ENCODE measurements at regions not wholly inside any gene's neighbourhood (a gene's known extent, or its start where the extent isn't known, plus 50 kb on each side); places are given as distances from the start of the nearest gene placed in this dataset.

- TF ChIP-seq CTCF (IDR thresholded peaks at IDR 0.05; ENCODE audit: low read length) (no peak), EZH2phosphoT487 (IDR thresholded peaks at IDR 0.05; ENCODE audit: low read length) (no peak), EZH2 (optimal IDR thresholded peaks at IDR 0.05; ENCODE audit: low read depth, low read length) (no peak)
Measured at GRCh38 chr14:80110721-80111120, 100.6 kb downstream of the DIO2 start.
